HFF-Myc (cell line): ENCODE measurements at regions not wholly inside any gene's neighbourhood (a gene's known extent, or its start where the extent isn't known, plus 50 kb on each side); places are given as distances from the start of the nearest gene placed in this dataset.

Experiments used
- DNase-seq: peaks from one replicate; pipeline ENCODE4 v3.0.0-alpha.2; 2011; ENCODE audit warnings: low read depth; ENCODE audit errors: extremely low read depth
- H3K4me3 ChIP-seq: replicated peaks from 2 replicates; pipeline ENCODE4 v1.5.1; 2011; ENCODE audit warnings: low read depth, mild to moderate bottlenecking, control low read depth, low read length
- TF ChIP-seq, protein P1 (sequence below): IDR thresholded peaks from 2 replicates; pipeline ENCODE4 v1.5.1; 2012; ENCODE audit warnings: mild to moderate bottlenecking, low read depth, low read length, control low read depth; ENCODE audit errors: missing control alignments

DNA sequence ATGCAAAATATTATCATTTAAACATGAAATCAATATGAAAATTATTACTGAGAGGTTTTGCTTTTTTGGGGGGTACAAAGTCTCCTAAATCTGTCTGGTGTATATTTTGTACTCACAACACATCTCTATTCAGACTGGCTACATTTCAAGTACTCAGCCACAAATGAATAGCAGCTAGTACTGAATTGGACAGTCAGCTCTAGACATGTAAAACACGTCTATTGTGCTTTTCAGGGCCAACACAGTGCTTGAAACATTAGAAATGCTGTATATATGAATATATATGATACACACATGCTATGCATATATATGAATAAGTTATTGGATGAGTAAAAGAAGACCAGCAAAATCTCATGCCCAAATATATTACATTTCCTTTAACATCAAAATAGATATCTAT is 103.8 kb upstream of the CFAP20DC start:
- H3K4me3 ChIP-seq: no peak overlapping the region
- DNase-seq: no peak
- TF ChIP-seq, protein P1, sequence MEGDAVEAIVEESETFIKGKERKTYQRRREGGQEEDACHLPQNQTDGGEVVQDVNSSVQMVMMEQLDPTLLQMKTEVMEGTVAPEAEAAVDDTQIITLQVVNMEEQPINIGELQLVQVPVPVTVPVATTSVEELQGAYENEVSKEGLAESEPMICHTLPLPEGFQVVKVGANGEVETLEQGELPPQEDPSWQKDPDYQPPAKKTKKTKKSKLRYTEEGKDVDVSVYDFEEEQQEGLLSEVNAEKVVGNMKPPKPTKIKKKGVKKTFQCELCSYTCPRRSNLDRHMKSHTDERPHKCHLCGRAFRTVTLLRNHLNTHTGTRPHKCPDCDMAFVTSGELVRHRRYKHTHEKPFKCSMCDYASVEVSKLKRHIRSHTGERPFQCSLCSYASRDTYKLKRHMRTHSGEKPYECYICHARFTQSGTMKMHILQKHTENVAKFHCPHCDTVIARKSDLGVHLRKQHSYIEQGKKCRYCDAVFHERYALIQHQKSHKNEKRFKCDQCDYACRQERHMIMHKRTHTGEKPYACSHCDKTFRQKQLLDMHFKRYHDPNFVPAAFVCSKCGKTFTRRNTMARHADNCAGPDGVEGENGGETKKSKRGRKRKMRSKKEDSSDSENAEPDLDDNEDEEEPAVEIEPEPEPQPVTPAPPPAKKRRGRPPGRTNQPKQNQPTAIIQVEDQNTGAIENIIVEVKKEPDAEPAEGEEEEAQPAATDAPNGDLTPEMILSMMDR: no peak

- TF ChIP-seq, protein P1: no peak
- no peak for DNase-seq
- H3K4me3 ChIP-seq: no peak overlapping the region
Measured at GRCh38 chr3:59152943-59153342, 103.1 kb upstream of the CFAP20DC start.

GRCh38 chr3:59150039-59150438 is 100.2 kb upstream of the CFAP20DC start:
- TF ChIP-seq, protein P1: no peak
- no peak for DNase-seq

GRCh38 chr3:59149166-59149565 is 99.3 kb upstream of the CFAP20DC start:
- no peak overlapping the region for H3K4me3 ChIP-seq
- TF ChIP-seq, protein P1: no peak
- no peak for DNase-seq

More at GRCh38 chr3:59150039-59150438, 100.2 kb upstream of the CFAP20DC start:
- H3K4me3 ChIP-seq: no peak overlapping the region

- DNase-seq: no peak
- TF ChIP-seq, protein P1: no peak
- no peak overlapping the region for H3K4me3 ChIP-seq
Measured at GRCh38 chr3:59143447-59143846, 93.6 kb upstream of the CFAP20DC start.

GRCh38 chr3:59142556-59142955 is 92.7 kb upstream of the CFAP20DC start:
- TF ChIP-seq, protein P1: no peak
- no peak for DNase-seq
- no peak overlapping the region for H3K4me3 ChIP-seq

GRCh38 chr3:59138966-59139365 is 89.1 kb upstream of the CFAP20DC start:
- no peak overlapping the region for H3K4me3 ChIP-seq
- no peak for DNase-seq
- TF ChIP-seq, protein P1: no peak
